WTC11 (cell line): ENCODE measurements at regions not wholly inside any gene's neighbourhood (a gene's known extent, or its start where the extent isn't known, plus 50 kb on each side); places are given as distances from the start of the nearest gene placed in this dataset.

Experiments
- ATAC-seq: fragments of 200-7000 bp; cut with Tn5 transposase; 2 replicates; pipeline ENCODE4 v1.10.0; 2021; ENCODE audit warnings: mild to moderate bottlenecking, moderate library complexity
- CTCF ChIA-PET: fragments of 300-600 bp; sonication (Branson Sonifier 250); formaldehyde crosslinking; loops from one replicate; lab custom pipeline; 2021; ENCODE audit warnings: antibody characterized with exemption; lab: Charles Lee
- POLR2A ChIA-PET: fragments of 350-600 bp; sonication (Branson Sonifier 250); formaldehyde crosslinking; loops from one replicate; lab custom pipeline; 2021; ENCODE audit warnings: antibody characterized with exemption; lab: Charles Lee
- DNase-seq: peaks from one replicate; pipeline ENCODE4 v3.0.0; 2021; ENCODE audit warnings: low spot score
- H3K27ac Mint-ChIP-seq: 2 replicates; pipeline ENCODE4 v1.8.0; 2021; ENCODE audit warnings: mixed read lengths
- H3K27me3 Mint-ChIP-seq: 2 replicates; pipeline ENCODE4 v1.8.0; 2021; ENCODE audit warnings: low read depth, mild to moderate bottlenecking, moderate library complexity, mixed read lengths
- H3K36me3 Mint-ChIP-seq: 2 replicates; pipeline ENCODE4 v1.8.0; 2021; ENCODE audit warnings: mixed read lengths
- H3K4me1 Mint-ChIP-seq: 2 replicates; pipeline ENCODE4 v1.8.0; 2022; ENCODE audit warnings: mixed read lengths
- H3K4me3 Mint-ChIP-seq: 2 replicates; pipeline ENCODE4 v1.8.0; 2021; ENCODE audit warnings: mild to moderate bottlenecking, moderate library complexity, mixed read lengths
- H3K9me3 Mint-ChIP-seq: 2 replicates; pipeline ENCODE4 v1.8.0; 2021; ENCODE audit warnings: mixed read lengths
- ELF4 ChIP-seq: sonication (generic); formaldehyde crosslinking; IDR thresholded peaks from 2 replicates; pipeline ENCODE4 v1.8.1; 2022; ENCODE audit warnings: low read depth, mild to moderate bottlenecking, moderate library complexity, missing genetic modification reagents
- GRHL2 ChIP-seq: fragments of 250-450 bp; sonication (Bioruptor Pico); IDR thresholded peaks from 2 replicates; pipeline ENCODE4 v1.8.0; 2022; ENCODE audit warnings: mild to moderate bottlenecking, moderate library complexity; ENCODE audit not compliant: insufficient replicate concordance, severe bottlenecking
- MXD4 ChIP-seq: fragments of 250-450 bp; sonication (Bioruptor Pico); IDR thresholded peaks from 2 replicates; pipeline ENCODE4 v1.8.0; 2021; ENCODE audit warnings: mild to moderate bottlenecking, moderate library complexity, borderline replicate concordance
- RELA ChIP-seq: sonication (generic); formaldehyde crosslinking; IDR thresholded peaks from 2 replicates; pipeline ENCODE4 v1.8.1; 2022; ENCODE audit warnings: missing genetic modification reagents, mild to moderate bottlenecking, borderline replicate concordance
- SOX15 ChIP-seq: fragments of 250-450 bp; sonication (Bioruptor Pico); IDR thresholded peaks from 2 replicates; pipeline ENCODE4 v1.9.0; 2021; ENCODE audit warnings: mild to moderate bottlenecking
- SP1 ChIP-seq: sonication (generic); formaldehyde crosslinking; conservative IDR thresholded peaks from 2 replicates; pipeline ENCODE4 v1.8.1; 2022; ENCODE audit warnings: missing genetic modification reagents
- TEAD1 ChIP-seq: sonication (generic); formaldehyde crosslinking; IDR thresholded peaks from 2 replicates; pipeline ENCODE4 v1.8.0; 2022; ENCODE audit warnings: mild to moderate bottlenecking, missing genetic modification reagents
- ZNF317 ChIP-seq: sonication (generic); formaldehyde crosslinking; IDR thresholded peaks from 2 replicates; pipeline ENCODE4 v1.8.1; 2023; ENCODE audit warnings: low read depth, mild to moderate bottlenecking, moderate library complexity, missing genetic modification reagents, borderline replicate concordance
- ZNF396 ChIP-seq: fragments of 250-450 bp; sonication (Bioruptor Pico); IDR thresholded peaks from 2 replicates; pipeline ENCODE4 v1.8.0; 2021; ENCODE audit warnings: mild to moderate bottlenecking, moderate library complexity, borderline replicate concordance
- ZNF416 ChIP-seq: fragments of 250-450 bp; sonication (Bioruptor Pico); IDR thresholded peaks from 2 replicates; pipeline ENCODE4 v1.9.0; 2021; ENCODE audit warnings: mild to moderate bottlenecking, inconsistent platforms
- ZNF671 ChIP-seq: fragments of 250-450 bp; sonication (Bioruptor Pico); IDR thresholded peaks from 2 replicates; pipeline ENCODE4 v1.8.0; 2021; ENCODE audit warnings: mild to moderate bottlenecking
- TF ChIP-seq, protein P1 (sequence below): sonication (generic); formaldehyde crosslinking; IDR thresholded peaks from 2 replicates; pipeline ENCODE4 v1.8.0; 2023; ENCODE audit warnings: missing genetic modification reagents, mild to moderate bottlenecking, borderline replicate concordance
- TF ChIP-seq, protein P2 (sequence below): sonication (generic); formaldehyde crosslinking; IDR thresholded peaks from 2 replicates; pipeline ENCODE4 v1.8.1; 2022; ENCODE audit warnings: missing genetic modification reagents, borderline replicate concordance
- TF ChIP-seq, protein P3 (sequence below): sonication (generic); formaldehyde crosslinking; IDR thresholded peaks from 2 replicates; pipeline ENCODE4 v1.8.0; 2022; ENCODE audit warnings: mild to moderate bottlenecking, missing genetic modification reagents
- TF ChIP-seq, protein P4 (sequence below): sonication (generic); formaldehyde crosslinking; IDR thresholded peaks from 2 replicates; pipeline ENCODE4 v1.8.1; 2022; ENCODE audit warnings: mild to moderate bottlenecking, missing genetic modification reagents, moderate library complexity, borderline replicate concordance
- TF ChIP-seq, protein P5 (sequence below): sonication (generic); formaldehyde crosslinking; IDR thresholded peaks from 2 replicates; pipeline ENCODE4 v1.8.1; 2023; ENCODE audit warnings: mild to moderate bottlenecking, missing genetic modification reagents

GRCh38 chr2:45255563-45255962 lies 246.3 kb upstream of the SIX2 start (continued):
- TF ChIP-seq, protein P1, sequence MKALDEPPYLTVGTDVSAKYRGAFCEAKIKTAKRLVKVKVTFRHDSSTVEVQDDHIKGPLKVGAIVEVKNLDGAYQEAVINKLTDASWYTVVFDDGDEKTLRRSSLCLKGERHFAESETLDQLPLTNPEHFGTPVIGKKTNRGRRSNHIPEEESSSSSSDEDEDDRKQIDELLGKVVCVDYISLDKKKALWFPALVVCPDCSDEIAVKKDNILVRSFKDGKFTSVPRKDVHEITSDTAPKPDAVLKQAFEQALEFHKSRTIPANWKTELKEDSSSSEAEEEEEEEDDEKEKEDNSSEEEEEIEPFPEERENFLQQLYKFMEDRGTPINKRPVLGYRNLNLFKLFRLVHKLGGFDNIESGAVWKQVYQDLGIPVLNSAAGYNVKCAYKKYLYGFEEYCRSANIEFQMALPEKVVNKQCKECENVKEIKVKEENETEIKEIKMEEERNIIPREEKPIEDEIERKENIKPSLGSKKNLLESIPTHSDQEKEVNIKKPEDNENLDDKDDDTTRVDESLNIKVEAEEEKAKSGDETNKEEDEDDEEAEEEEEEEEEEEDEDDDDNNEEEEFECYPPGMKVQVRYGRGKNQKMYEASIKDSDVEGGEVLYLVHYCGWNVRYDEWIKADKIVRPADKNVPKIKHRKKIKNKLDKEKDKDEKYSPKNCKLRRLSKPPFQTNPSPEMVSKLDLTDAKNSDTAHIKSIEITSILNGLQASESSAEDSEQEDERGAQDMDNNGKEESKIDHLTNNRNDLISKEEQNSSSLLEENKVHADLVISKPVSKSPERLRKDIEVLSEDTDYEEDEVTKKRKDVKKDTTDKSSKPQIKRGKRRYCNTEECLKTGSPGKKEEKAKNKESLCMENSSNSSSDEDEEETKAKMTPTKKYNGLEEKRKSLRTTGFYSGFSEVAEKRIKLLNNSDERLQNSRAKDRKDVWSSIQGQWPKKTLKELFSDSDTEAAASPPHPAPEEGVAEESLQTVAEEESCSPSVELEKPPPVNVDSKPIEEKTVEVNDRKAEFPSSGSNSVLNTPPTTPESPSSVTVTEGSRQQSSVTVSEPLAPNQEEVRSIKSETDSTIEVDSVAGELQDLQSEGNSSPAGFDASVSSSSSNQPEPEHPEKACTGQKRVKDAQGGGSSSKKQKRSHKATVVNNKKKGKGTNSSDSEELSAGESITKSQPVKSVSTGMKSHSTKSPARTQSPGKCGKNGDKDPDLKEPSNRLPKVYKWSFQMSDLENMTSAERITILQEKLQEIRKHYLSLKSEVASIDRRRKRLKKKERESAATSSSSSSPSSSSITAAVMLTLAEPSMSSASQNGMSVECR (CRISPR knock-in tag) = no peak

DNA sequence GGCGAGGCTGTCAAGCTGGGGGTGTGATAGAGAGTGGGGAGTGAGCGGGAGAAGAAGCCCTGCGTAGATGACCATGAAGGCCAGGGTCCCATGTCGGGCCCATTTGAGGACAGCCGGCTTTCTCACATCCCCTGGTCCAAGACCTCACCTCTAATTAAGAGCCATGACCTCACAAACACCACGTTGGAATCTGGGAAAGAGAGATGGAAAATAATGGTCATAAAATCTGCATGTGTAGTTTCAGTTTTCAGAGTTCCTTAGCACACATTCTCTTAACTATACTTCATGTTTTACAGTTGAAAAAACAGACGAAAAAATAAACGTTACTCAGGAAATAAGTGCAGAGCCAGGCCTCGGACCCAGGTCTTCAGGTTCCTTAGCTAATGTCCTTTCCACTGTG lies 244.8 kb upstream of the SIX2 start:
- H3K27ac Mint-ChIP-seq = no peak overlapping the region
- H3K36me3 Mint-ChIP-seq = no peaks in the 10 kb centered on the region
- H3K4me3 Mint-ChIP-seq = no peak overlapping the region
- ATAC-seq (no peak), DNase-seq (no peak)
- peaks cover 4% of the 10 kb centered on the region for H3K9me3 Mint-ChIP-seq
- ChIA-PET POLR2A (no interaction called here), CTCF (no interaction called here)
- H3K4me1 Mint-ChIP-seq = peaks cover 33% of the 10 kb centered on the region
- no peaks in the 10 kb centered on the region for H3K27me3 Mint-ChIP-seq
- no peak for TF ChIP-seq ZNF396 (CRISPR knock-in tag)
- no peak for TF ChIP-seq ZNF671 (CRISPR knock-in tag)
- TF ChIP-seq, protein P2, sequence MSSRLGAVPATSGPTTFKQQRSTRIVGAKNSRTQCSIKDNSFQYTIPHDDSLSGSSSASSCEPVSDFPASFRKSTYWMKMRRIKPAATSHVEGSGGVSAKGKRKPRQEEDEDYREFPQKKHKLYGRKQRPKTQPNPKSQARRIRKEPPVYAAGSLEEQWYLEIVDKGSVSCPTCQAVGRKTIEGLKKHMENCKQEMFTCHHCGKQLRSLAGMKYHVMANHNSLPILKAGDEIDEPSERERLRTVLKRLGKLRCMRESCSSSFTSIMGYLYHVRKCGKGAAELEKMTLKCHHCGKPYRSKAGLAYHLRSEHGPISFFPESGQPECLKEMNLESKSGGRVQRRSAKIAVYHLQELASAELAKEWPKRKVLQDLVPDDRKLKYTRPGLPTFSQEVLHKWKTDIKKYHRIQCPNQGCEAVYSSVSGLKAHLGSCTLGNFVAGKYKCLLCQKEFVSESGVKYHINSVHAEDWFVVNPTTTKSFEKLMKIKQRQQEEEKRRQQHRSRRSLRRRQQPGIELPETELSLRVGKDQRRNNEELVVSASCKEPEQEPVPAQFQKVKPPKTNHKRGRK (CRISPR knock-in tag) = no peak
- no peak for TF ChIP-seq TEAD1 (CRISPR knock-in tag)
- TF ChIP-seq SP1 (CRISPR knock-in tag) = no peak
- no peak for TF ChIP-seq MXD4 (CRISPR knock-in tag)
- TF ChIP-seq, protein P1 (CRISPR knock-in tag) = no peak
- TF ChIP-seq, protein P3, sequence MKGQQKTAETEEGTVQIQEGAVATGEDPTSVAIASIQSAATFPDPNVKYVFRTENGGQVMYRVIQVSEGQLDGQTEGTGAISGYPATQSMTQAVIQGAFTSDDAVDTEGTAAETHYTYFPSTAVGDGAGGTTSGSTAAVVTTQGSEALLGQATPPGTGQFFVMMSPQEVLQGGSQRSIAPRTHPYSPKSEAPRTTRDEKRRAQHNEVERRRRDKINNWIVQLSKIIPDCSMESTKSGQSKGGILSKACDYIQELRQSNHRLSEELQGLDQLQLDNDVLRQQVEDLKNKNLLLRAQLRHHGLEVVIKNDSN (CRISPR knock-in tag) = no peak
- TF ChIP-seq, all 79 proteins: peak for 0

DNA sequence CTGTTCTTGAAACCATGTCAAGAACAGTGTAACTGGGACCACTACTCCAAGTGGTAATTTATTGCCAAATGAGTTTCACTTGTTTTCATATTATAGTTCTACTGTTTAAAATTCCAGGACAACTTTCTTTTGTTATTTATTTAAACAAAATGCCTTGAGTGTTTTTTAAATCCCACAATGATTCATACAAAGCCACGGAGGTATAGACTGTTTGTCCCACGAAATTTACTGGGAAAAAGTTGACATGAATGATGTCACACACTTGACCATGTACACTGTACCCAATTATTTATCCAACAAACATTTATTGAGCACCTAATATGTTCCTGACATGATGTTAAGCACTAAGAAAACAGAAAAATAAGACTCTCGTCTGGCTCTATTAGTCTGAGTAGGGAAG lies 243.9 kb upstream of the SIX2 start:
- ATAC-seq (no peak), DNase-seq (no peak)
- peaks cover 7% of the 10 kb centered on the region for H3K9me3 Mint-ChIP-seq
- no peaks in the 10 kb centered on the region for H3K36me3 Mint-ChIP-seq
- CTCF ChIA-PET = no interaction called here
- peaks cover 25% of the 10 kb centered on the region for H3K4me1 Mint-ChIP-seq
- H3K27me3 Mint-ChIP-seq = no peaks in the 10 kb centered on the region
- H3K27ac Mint-ChIP-seq = no peak overlapping the region
- TF ChIP-seq, protein P4, sequence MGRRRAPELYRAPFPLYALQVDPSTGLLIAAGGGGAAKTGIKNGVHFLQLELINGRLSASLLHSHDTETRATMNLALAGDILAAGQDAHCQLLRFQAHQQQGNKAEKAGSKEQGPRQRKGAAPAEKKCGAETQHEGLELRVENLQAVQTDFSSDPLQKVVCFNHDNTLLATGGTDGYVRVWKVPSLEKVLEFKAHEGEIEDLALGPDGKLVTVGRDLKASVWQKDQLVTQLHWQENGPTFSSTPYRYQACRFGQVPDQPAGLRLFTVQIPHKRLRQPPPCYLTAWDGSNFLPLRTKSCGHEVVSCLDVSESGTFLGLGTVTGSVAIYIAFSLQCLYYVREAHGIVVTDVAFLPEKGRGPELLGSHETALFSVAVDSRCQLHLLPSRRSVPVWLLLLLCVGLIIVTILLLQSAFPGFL = no peak
- TF ChIP-seq ELF4 (CRISPR knock-in tag) = no peak
- TF ChIP-seq, protein P5, sequence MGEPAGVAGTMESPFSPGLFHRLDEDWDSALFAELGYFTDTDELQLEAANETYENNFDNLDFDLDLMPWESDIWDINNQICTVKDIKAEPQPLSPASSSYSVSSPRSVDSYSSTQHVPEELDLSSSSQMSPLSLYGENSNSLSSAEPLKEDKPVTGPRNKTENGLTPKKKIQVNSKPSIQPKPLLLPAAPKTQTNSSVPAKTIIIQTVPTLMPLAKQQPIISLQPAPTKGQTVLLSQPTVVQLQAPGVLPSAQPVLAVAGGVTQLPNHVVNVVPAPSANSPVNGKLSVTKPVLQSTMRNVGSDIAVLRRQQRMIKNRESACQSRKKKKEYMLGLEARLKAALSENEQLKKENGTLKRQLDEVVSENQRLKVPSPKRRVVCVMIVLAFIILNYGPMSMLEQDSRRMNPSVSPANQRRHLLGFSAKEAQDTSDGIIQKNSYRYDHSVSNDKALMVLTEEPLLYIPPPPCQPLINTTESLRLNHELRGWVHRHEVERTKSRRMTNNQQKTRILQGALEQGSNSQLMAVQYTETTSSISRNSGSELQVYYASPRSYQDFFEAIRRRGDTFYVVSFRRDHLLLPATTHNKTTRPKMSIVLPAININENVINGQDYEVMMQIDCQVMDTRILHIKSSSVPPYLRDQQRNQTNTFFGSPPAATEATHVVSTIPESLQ (CRISPR knock-in tag) = no peak
- TF ChIP-seq RELA (CRISPR knock-in tag) = no peak
- TF ChIP-seq ZNF416 = no peak
- no peak for TF ChIP-seq SOX15 (CRISPR knock-in tag)
- TF ChIP-seq MXD4 (CRISPR knock-in tag) = no peak
- TF ChIP-seq SP1 (CRISPR knock-in tag) = no peak
- TF ChIP-seq, protein P2 (CRISPR knock-in tag) = no peak
- TF ChIP-seq ZNF317 = no peak
- TF ChIP-seq GRHL2 (CRISPR knock-in tag) = no peak
- POLR2A ChIA-PET = no interaction called here
- no peak overlapping the region for H3K4me3 Mint-ChIP-seq
